ENCODE measurements at regions not wholly inside any gene's neighbourhood (a gene's known extent, or its start where the extent isn't known, plus 50 kb on each side); places are given as distances from the start of the nearest gene placed in this dataset.

DNA sequence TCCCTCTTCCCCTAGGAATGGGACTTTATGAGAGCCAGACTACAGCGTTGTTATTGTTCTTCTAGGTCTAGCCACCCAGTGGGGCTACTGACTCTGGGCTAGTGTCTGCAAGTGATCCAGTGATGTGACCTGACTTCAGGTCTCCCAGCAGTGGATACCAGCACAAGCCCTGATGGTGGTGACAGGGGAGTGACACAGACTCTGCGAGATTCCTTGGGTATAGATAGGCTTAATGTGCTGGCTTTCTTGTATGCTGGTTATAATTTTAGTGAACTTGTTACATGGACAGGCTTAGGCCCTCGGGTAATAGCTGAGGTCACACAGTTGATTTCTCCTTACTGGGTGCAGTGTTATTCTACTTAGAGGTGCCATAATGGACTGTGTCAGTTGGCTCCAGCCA lies 106.9 kb downstream of the TBC1D30 start:
- H3K9ac ChIP-seq (ENCODE audit: low read length), result no peak overlapping the region
- H3F3A ChIP-seq (ENCODE audit: insufficient read depth, low read length, poor library complexity, severe bottlenecking), result no peaks in the 10 kb centered on the region
- no peaks in the 10 kb centered on the region for H3K79me2 ChIP-seq (replicated peaks; ENCODE audit: insufficient read depth, low read length)
- H3K9me2 ChIP-seq (ENCODE audit: insufficient read depth, low read length), result no peaks in the 10 kb centered on the region
- no peak overlapping the region for H3K4me2 ChIP-seq (ENCODE audit: low read length)
- H3K27me3 ChIP-seq (ENCODE audit: insufficient read depth, low read depth, low read length), result no peaks in the 10 kb centered on the region
- H3K4me3 ChIP-seq (ENCODE audit: low read length), result no peak overlapping the region
- TF ChIP-seq, protein P1, sequence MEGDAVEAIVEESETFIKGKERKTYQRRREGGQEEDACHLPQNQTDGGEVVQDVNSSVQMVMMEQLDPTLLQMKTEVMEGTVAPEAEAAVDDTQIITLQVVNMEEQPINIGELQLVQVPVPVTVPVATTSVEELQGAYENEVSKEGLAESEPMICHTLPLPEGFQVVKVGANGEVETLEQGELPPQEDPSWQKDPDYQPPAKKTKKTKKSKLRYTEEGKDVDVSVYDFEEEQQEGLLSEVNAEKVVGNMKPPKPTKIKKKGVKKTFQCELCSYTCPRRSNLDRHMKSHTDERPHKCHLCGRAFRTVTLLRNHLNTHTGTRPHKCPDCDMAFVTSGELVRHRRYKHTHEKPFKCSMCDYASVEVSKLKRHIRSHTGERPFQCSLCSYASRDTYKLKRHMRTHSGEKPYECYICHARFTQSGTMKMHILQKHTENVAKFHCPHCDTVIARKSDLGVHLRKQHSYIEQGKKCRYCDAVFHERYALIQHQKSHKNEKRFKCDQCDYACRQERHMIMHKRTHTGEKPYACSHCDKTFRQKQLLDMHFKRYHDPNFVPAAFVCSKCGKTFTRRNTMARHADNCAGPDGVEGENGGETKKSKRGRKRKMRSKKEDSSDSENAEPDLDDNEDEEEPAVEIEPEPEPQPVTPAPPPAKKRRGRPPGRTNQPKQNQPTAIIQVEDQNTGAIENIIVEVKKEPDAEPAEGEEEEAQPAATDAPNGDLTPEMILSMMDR (IDR thresholded peaks at IDR 0.05; ENCODE audit: poor library complexity, severe bottlenecking), result no peak
- TF ChIP-seq EP300 (conservative IDR thresholded peaks at IDR 0.05; ENCODE audit: poor library complexity, severe bottlenecking) (no peak), MXI1 (conservative IDR thresholded peaks at IDR 0.05; ENCODE audit: poor library complexity, severe bottlenecking) (no peak), POLR2AphosphoS5 (IDR thresholded peaks at IDR 0.05) (no peak), EZH2 (IDR thresholded peaks at IDR 0.05; ENCODE audit: borderline replicate concordance, insufficient read depth, low read length, poor library complexity, severe bottlenecking) (no peak), TAF1 (IDR thresholded peaks at IDR 0.05; ENCODE audit: low read depth) (no peak), RAD21 (conservative IDR thresholded peaks at IDR 0.05) (no peak), SMC3 (conservative IDR thresholded peaks at IDR 0.05; ENCODE audit: poor library complexity) (no peak)
- TF ChIP-seq, protein P2, sequence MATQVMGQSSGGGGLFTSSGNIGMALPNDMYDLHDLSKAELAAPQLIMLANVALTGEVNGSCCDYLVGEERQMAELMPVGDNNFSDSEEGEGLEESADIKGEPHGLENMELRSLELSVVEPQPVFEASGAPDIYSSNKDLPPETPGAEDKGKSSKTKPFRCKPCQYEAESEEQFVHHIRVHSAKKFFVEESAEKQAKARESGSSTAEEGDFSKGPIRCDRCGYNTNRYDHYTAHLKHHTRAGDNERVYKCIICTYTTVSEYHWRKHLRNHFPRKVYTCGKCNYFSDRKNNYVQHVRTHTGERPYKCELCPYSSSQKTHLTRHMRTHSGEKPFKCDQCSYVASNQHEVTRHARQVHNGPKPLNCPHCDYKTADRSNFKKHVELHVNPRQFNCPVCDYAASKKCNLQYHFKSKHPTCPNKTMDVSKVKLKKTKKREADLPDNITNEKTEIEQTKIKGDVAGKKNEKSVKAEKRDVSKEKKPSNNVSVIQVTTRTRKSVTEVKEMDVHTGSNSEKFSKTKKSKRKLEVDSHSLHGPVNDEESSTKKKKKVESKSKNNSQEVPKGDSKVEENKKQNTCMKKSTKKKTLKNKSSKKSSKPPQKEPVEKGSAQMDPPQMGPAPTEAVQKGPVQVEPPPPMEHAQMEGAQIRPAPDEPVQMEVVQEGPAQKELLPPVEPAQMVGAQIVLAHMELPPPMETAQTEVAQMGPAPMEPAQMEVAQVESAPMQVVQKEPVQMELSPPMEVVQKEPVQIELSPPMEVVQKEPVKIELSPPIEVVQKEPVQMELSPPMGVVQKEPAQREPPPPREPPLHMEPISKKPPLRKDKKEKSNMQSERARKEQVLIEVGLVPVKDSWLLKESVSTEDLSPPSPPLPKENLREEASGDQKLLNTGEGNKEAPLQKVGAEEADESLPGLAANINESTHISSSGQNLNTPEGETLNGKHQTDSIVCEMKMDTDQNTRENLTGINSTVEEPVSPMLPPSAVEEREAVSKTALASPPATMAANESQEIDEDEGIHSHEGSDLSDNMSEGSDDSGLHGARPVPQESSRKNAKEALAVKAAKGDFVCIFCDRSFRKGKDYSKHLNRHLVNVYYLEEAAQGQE (IDR thresholded peaks at IDR 0.05; ENCODE audit: borderline replicate concordance), result no peak
- H3K27ac ChIP-seq (ENCODE audit: low read length), result no peak overlapping the region
- H3K9me3 ChIP-seq (ENCODE audit: low read length), result no peaks in the 10 kb centered on the region
- H3K36me3 ChIP-seq (ENCODE audit: insufficient read depth, low read length), result no peaks in the 10 kb centered on the region
- no peaks in the 10 kb centered on the region for H4K20me1 ChIP-seq (ENCODE audit: insufficient read depth)
- H2AFZ ChIP-seq (ENCODE audit: low read depth, low read length), result no peak overlapping the region

DNA sequence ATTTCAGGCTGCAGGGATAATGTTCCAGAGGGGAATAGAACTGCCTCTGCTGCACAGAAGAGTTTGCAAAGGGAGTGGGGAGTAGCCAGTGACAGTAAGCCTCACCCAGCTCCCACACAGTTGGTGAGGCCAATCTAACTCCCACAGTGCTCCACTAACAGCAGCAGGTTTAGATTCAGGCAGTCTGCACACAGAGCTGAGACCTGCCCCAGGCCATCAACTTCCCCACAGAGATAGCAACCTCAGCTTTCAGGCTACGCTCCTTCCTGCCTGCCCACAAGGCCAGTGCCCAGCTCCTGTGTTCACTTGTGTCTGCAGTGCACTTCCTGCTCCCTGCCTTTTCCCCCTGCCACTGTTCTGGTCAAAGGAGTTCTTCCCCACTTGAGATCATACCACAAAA lies 107.5 kb downstream of the TBC1D30 start:
- H3K79me2 ChIP-seq (replicated peaks; ENCODE audit: insufficient read depth, low read length), result no peaks in the 10 kb centered on the region
- no peak overlapping the region for H2AFZ ChIP-seq (ENCODE audit: low read depth, low read length)
- no peaks in the 10 kb centered on the region for H4K20me1 ChIP-seq (ENCODE audit: insufficient read depth)
- no peaks in the 10 kb centered on the region for H3K9me3 ChIP-seq (ENCODE audit: low read length)
- TF ChIP-seq RAD21 (conservative IDR thresholded peaks at IDR 0.05), result no peak
- TF ChIP-seq EP300 (conservative IDR thresholded peaks at IDR 0.05; ENCODE audit: poor library complexity, severe bottlenecking), result no peak
- TF ChIP-seq, protein P2 (IDR thresholded peaks at IDR 0.05; ENCODE audit: borderline replicate concordance), result no peak
- no peak for TF ChIP-seq SMC3 (conservative IDR thresholded peaks at IDR 0.05; ENCODE audit: poor library complexity)
- TF ChIP-seq EZH2 (IDR thresholded peaks at IDR 0.05; ENCODE audit: borderline replicate concordance, insufficient read depth, low read length, poor library complexity, severe bottlenecking), result no peak
- TF ChIP-seq TAF1 (IDR thresholded peaks at IDR 0.05; ENCODE audit: low read depth), result no peak
- TF ChIP-seq POLR2AphosphoS5 (IDR thresholded peaks at IDR 0.05), result no peak
- TF ChIP-seq, protein P1 (IDR thresholded peaks at IDR 0.05; ENCODE audit: poor library complexity, severe bottlenecking), result no peak
- TF ChIP-seq MXI1 (conservative IDR thresholded peaks at IDR 0.05; ENCODE audit: poor library complexity, severe bottlenecking), result no peak
- H3K4me2 ChIP-seq (ENCODE audit: low read length), result no peak overlapping the region
- H3F3A ChIP-seq (ENCODE audit: insufficient read depth, low read length, poor library complexity, severe bottlenecking), result no peaks in the 10 kb centered on the region
- H3K9me2 ChIP-seq (ENCODE audit: insufficient read depth, low read length), result no peaks in the 10 kb centered on the region
- no peak overlapping the region for H3K9ac ChIP-seq (ENCODE audit: low read length)
- no peaks in the 10 kb centered on the region for H3K27me3 ChIP-seq (ENCODE audit: insufficient read depth, low read depth, low read length)
- H3K27ac ChIP-seq (ENCODE audit: low read length), result no peak overlapping the region
- H3K4me3 ChIP-seq (ENCODE audit: low read length), result no peak overlapping the region
- no peaks in the 10 kb centered on the region for H3K36me3 ChIP-seq (ENCODE audit: insufficient read depth, low read length)
